ENCODE measurements at regions not wholly inside any gene's neighbourhood (a gene's known extent, or its start where the extent isn't known, plus 50 kb on each side); places are given as distances from the start of the nearest gene placed in this dataset.

- DNase-seq (ENCODE audit: extremely low spot score): no peak
- ChIA-PET CTCF (interaction anchor here (2.2 kb wide), 1 partner anchor 16 kb away, joined by 6 read pairs; no protein-coding TSS in a partner anchor), POLR2A (no interaction called here)
- no peak for TF ChIP-seq CTCF (IDR thresholded peaks at IDR 0.05; ENCODE audit: control extremely low read depth, extremely low read depth, low read depth, missing control alignments)
Measured at GRCh38 chr4:123503698-123504363, 107.2 kb downstream of the SPRY1 start.

GRCh38 chr4:123505095-123506010, 108.8 kb downstream of the SPRY1 start:
- POLR2A ChIA-PET: no interaction called here
- CTCF ChIA-PET: interaction anchor here (2.2 kb wide), 1 partner anchor 15 kb away, joined by 6 read pairs; no protein-coding TSS in a partner anchor
- peak; percentile 14 for DNase-seq (ENCODE audit: extremely low spot score)
- TF ChIP-seq CTCF (IDR thresholded peaks at IDR 0.05; ENCODE audit: control extremely low read depth, extremely low read depth, low read depth, missing control alignments): no peak

GRCh38 chr4:123506011-123506695, 109.6 kb downstream of the SPRY1 start:
- CTCF ChIA-PET: no interaction called here
- no peak for DNase-seq (ENCODE audit: extremely low spot score)

GRCh38 chr4:123507376-123507775, 110.8 kb downstream of the SPRY1 start:
- DNase-seq (ENCODE audit: extremely low spot score): no peak
- TF ChIP-seq CTCF (IDR thresholded peaks at IDR 0.05; ENCODE audit: control extremely low read depth, extremely low read depth, low read depth, missing control alignments): no peak
- POLR2A ChIA-PET: no interaction called here
- CTCF ChIA-PET: no interaction called here

More at GRCh38 chr4:123506011-123506695, 109.6 kb downstream of the SPRY1 start:
- POLR2A ChIA-PET: no interaction called here
- no peak for TF ChIP-seq CTCF (IDR thresholded peaks at IDR 0.05; ENCODE audit: control extremely low read depth, extremely low read depth, low read depth, missing control alignments)

GRCh38 chr4:123510221-123510620, 113.6 kb downstream of the SPRY1 start:
- POLR2A ChIA-PET: no interaction called here

More at GRCh38 chr4:123510221-123510620, 113.6 kb downstream of the SPRY1 start:
- no peak for DNase-seq (ENCODE audit: extremely low spot score)
- TF ChIP-seq CTCF (IDR thresholded peaks at IDR 0.05; ENCODE audit: control extremely low read depth, extremely low read depth, low read depth, missing control alignments): no peak
- CTCF ChIA-PET: interaction anchor here (1.0 kb wide), 1 partner anchor 19 kb away, joined by 3 read pairs; no protein-coding TSS in a partner anchor
